Left hindlimb (tissue), 1 donor: ENCODE measurements at regions not wholly inside any gene's neighbourhood (a gene's known extent, or its start where the extent isn't known, plus 50 kb on each side); places are given as distances from the start of the nearest gene placed in this dataset.
A peak's percentile ranks its signal among the peaks of the same experiment; 100 is the strongest.
"Not testable (repeated sequence)": the region's sequence is repeated elsewhere in the genome, so short reads cannot be mapped to it uniquely, and the experiment has no call there.

Experiments
- DNase-seq: peaks from one replicate; pipeline ENCODE4 v3.0.0-alpha.2; 2018

DNA sequence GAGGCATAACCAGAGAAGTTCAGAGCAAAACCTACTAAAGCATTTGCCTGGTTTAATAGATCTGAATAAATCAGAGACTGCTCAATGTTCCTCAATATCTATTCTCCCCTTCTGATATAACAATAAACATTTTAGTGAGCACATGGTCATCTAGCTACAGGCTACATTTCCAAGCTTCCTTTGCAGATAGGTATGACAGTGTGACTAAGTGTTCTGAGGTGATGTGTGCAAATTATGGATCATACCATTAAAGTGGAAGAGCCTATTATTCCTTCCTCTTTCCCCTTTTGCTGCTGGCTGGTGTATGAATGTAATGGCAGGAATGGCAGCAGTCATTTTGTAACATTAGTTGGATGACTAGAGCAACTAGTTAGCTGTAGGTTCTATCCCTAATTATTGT, 285.8 kb upstream of the RASA1 start:
- DNase-seq: no peak

DNA sequence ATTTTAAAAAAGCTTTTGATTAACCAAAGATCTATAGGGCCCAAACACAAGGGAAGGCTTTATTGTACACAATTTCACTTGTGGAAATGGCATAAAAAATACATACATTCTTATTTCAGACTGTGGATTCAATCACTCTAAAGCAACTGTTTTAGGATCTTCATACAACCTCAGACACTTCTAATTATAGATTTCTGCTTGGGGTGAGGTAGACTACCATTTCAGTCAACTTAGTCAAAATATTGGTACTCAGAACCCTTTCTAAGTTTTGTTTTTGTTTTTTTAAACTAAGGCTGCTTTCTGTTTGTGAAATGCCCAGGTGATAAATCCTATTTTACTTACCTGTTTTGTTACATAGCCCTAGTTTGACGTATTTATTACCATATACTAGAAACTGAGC, 284.5 kb upstream of the RASA1 start:
- DNase-seq: no peak

DNA sequence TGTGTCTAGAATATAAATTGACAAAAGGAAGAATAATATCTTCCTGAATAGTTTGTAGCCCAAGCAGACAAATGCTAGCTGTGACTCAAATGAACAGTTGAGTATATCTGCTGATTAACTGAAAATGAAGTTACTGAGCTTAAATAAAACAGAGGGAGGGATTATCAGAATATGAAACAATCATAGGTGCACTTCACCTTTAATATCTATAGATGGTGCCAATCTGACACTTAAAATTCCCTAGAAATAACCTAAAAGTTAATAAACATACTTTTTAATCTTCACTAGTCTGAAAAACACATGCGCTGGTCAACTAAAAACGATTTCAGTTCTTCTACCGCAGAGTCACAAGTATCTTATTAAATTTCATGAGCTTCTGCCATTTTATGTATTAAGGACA, 280.8 kb upstream of the RASA1 start:
- DNase-seq: no peak

DNA sequence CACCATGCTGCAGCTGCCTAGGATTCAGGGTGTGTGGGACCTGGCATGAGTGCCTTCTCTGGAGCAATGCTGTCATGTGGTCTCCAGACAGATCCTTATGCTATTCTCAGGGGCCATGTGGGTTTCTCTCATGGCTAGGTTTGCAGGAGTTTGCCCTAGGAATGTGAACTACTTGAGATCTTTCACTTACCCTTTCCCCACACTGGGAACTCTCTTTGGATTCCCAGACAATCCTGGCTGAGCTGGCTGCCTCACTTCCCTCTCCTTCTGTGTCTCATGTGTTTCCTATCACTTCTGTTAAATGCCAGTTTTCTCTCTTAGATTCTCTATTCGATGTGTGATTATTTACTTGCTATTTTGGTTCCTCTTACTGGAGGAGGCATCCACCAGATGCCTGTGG, 270.2 kb upstream of the RASA1 start:
- DNase-seq: no peak

DNA sequence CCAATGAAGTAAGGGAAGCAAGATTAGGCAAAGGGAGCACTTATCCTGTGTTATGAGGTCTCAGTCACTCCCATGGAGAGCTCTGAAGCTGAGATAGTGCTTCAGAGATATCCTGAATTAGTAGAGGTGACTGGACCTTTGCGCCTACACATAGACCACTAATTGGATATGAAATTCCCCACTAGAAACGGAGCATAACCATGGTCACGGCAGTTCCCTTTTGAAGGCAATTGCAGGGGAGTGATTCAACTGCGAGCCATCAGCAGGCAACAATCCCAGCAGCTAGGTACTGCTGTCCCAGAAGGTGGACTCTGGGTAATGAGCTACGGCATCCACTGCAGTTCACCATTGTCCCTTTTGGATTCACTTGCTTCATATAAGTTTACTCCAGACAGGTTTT, 267.7 kb upstream of the RASA1 start:
- no peak for DNase-seq

DNA sequence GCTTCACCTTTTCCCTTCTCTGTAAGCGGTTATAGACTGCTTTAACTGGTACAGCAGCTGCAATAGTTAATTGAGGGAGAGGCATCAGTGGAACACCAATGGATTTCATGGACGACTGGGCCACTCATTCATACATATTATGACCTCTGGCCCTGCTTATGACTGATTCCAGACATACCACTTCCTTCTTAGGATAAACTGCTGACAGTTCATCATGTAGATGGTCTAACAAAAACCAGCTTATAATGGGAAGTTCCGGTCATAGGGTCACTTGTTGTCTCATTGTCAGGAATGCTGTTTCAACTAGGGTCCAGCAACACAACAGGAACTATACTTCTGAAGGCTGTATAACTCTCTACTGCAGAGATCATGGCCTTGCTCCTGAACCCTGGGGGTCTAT, 265.2 kb upstream of the RASA1 start:
- no peak for DNase-seq

DNA sequence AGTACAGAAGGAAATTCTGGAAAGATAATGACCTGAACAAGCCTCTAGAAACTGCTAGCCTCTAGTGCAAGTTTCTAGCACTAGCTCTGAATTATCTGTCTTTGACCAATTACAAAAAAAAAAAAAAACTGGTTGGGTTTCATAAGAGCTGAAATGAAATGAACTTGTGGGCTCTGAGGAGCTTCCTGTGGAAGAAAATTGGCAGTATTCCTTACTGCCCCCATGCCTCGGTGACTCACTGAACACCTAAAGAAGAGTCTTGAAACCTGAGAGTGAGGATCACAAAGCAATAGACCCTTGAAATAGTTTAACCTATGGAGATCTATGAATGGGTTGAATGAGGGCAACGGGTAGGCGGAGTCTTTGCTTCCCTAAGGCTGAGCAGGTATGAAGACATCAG, 263.6 kb upstream of the RASA1 start:
- no peak for DNase-seq

DNA sequence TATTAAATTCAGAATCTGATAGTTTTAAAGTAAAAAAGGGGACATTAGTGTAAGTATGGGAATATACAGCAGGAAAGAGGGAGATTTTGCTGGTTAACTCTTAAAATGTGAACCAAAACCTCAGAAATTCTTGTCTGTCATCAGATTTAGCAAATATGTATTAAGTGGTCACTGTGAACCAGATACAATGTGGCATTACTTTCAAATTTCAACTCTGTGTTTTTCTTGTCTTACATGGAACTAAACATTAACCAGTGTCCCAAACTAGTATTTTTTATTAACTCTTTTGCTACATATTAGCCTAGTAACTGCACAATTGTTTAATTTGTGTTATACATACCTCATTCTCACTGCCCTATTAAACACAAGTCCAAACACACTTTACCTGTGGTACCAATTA, 259.9 kb upstream of the RASA1 start:
- DNase-seq: no peak

DNA sequence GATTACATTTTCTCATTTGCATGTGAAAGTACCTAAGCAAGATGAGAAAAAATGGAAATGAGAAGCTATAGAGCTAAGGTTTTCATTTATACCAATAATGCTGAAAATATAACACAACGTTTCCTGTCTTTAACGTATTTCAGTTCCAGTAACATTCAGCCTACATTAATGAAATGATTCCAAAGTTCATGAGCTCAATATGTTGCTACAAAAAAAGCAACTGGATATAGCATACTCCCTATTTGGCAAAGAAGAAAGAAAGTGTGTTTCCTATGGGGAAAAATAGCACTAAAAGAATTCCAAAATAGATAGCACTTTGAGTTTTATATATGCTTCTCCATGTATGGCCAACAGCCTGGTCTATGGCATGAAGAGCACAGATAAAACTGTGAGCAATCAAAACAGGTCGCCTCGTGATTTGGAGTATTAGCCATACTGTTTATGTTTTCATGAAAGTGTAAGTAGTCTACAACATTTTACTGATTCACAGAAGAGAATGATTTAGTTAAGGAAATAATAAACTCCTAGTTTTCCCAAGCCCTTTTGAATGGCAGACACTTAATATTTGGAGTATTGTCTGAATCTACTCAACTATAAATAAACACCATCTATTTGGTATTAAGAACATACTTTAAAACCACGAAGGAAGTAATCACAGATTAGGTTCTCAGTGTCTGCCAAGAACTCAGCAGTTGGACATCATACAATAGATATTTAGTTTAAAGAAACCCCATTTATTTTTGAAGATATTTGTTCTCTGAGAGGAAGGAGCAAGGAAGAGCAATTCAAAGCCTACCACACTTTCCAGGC, 258.7 kb upstream of the RASA1 start:
- DNase-seq: no peak

DNA sequence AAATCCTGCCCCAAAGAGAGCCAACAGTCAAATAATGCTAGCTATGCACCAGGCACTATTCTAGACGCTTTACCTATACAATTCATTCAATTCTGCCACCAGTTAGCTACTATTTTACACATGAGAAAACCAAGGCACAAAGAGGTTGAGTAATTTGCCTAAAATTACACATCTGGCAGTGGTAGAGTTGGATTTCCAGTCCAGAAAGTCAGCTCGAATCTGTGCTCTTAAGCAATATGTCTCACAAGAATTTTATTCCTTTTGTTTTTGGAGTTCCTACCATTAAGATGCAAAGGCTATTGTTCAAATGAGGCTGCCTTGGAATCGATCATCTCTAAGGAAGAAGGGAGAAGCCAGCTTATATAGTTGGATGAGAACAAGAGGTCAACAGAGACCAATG, 256.9 kb upstream of the RASA1 start:
- no peak for DNase-seq

DNA sequence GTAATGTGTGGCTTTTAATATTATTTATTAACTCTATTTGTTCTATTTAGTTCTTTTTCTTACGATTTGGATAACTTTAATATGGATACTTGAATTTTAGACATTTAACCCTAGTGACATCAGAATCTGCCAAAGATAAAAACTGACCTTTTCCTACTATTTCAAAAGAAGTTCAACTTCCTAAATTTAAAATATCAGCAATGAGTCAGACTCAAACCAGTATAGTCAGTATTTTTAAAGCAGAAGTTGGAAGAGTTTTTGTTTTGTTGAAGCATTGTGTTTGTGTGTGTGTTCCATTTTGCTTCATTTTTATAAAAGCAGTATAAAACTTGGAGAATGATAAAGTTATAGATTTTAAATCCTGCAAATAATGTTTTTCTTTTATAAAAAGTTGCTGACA, 251.8 kb upstream of the RASA1 start:
- DNase-seq: no peak

DNA sequence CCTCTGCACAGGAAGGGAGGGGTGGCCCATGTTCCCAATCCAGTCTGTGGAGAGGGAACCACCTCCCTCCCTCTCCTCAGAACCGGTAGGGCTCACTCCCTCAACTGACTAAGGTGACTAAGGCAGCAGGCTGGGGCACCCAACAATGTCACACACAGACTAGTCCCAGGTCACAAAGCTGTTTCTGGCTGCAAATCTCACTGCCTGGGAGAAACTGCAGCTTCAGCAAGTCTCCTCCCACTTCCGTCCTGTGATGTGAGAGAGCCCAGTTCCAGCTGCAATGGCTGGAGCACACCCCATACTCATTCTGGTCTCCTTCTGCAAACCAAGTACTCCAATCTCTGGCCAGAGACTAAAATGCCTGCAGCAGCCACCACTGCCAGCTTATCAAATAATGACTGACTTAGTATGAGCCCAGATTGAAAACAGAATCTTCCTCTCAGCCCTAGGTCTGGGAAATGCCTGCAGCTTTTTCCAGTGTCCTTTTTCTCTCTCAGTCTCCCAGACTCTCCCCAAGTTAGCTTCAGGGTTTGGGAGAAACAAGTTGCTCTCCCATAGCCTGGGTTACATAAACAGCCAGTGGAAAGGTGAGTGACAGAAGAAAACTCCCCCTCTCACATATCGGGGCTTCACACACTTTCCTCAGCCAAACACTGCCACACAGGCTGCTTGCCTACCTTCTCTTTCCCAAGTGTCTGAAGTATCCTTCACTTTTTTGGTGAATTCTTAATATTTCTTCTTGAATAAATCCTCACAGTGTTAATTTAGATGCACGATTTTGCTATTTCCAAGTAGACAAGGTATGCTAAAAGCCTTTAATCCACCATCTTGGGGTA, 247.4 kb upstream of the RASA1 start:
- DNase-seq: peak; percentile 32

DNA sequence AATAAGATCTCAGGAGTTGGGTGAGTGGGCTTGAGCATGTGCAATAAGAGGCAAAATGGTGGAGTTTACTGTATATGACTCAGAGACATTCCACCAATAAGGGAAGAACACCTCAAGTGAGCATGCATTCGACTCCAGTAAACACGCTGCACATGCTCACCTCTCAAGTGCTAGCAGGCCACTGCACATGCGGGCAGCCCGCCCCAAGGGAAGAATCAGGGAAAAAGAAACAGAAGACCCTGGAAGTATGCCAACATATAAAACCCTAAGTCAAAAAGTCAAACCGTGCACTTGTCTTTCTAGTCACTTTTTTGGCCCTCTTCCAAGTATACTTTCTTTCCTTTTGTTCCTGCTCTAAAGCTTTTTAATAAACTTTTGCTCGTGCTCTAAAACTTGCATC, 245.3 kb upstream of the RASA1 start:
- DNase-seq: no peak

DNA sequence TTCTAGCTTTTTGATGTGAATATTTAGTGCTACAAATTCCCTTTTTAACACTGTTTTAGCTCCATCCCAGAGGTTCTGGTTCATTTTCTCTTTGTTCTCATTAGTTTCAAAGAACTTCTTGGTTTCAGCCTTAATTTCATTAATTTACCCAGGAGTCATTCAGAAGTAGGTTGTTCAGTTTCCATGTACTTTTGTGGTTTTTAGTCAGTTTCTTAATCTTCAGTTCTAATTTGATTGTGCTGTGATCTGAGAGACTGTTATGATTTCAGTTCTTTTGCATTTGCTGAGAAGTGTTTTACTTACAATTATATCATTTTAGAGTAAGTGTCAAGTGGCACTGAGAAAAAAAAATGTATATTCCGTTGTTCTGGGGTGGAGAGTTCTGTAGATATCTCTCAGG, 240.1 kb upstream of the RASA1 start:
- DNase-seq: no peak

DNA sequence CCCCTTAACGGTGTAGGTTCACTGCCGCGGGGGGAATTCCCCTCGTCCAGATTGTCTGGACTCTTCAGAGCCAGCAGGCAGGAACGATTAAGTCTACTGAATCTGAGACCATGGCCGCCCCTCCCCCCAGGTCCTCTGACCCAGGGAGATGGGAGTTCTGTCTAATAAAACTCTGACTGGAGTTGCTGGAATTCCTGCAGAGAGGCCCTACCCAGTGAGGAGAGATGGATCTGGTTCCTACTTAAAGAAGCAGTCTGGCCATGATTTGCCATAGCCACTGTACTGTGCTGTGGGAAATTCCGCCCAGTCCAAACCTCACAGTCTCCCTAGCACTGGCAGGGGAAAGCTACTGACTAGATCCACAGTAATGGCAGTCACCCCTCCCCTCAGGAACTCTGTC, 237.7 kb upstream of the RASA1 start:
- DNase-seq: no peak

DNA sequence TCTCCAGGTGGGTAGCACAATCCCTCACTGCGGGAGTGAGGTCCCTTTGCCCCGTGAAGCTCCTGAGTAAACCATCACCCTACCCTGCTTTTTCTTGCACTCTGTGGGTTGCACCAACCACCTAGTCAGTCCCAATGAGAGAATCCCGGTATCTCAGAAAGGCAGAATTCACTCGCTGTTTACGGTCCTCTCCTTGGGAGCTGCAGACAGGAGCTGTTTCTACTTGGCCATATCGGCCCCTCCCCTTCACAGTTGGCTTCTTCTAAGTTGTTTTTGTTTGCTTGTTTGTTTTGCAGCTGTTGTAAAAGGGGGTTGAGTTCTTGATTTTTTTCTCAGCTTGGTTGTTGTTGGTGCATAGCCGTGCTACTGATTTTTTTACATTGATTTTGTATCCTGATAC, 237.0 kb upstream of the RASA1 start:
- DNase-seq: no peak

DNA sequence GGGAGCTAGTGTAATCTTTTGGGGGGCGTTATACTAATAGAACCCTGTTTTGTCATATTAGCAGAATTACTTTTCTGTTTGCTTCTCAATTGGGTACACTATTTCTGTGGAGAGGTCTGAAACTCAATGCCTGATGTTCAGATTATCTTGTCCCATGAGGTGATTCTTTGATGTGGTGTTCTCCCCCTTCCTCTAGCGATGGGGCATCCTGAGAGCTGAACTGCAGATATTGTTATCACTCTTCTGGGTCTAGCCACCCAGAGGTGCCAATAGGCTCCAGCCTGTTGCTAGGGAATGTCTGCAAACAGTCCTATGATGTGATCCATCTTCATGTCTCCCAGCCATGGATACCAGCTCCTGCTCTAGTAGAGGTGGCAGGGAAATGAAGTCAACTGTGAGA, 233.1 kb upstream of the RASA1 start:
- DNase-seq: no peak

DNA sequence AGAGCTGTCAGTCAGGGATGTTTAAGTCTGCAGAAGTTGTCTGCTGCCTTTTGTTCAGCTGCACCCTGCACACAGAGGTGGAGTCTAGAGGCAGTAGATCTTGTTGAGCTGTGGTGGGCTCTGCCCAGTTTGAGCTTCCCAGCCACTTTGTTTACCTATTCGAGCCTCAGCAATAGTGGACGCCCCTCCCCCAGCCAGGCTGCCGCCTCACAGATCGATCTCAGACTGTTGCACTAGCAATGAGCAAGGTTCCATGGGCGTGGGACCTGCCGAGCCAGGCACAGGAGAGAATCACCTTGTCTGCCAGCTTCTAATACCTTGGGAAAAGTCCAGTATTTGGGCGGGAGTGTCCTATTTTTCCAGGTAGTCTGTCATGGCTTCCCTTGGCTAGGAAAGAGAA, 225.1 kb upstream of the RASA1 start:
- DNase-seq: no peak

DNA sequence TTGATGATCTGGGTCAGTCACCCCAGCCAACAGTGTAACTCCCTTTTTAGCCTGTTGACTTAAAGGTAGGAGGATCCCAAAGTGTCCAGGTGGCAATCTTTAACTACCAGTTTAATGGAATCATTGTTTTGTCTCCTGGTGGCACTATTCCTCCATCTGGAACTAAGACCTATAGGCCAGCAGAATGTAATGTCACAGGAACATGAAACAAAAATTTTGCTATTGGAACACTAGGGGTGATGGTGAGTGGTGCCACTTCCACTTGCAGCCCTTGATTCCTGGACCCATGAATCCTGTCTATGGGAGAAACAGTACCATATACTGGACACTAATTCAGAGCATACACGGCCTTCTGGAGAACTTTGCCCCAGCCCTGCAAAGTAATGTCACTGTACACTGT, 219.5 kb upstream of the RASA1 start:
- no peak for DNase-seq

DNA sequence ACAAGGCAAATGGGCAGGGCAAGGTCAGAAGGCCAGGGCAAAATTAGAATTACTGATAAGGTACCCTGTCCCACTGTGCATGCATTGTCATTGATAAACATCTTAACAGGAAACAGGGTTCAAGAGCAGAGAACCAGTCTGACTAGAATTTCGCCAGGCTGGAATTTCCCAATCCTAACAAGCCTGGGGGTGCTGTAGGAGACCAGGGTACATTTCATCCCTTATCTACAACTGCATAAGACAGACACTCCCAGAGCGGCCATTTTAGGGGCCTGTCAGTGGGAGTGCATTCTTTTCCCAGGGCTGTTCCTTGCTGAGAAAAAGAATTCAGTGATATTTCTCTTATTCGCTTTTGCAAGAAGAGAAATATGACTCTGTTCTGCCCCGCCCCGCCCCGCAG, 218.7 kb upstream of the RASA1 start:
- not testable (repeated sequence) for DNase-seq

DNA sequence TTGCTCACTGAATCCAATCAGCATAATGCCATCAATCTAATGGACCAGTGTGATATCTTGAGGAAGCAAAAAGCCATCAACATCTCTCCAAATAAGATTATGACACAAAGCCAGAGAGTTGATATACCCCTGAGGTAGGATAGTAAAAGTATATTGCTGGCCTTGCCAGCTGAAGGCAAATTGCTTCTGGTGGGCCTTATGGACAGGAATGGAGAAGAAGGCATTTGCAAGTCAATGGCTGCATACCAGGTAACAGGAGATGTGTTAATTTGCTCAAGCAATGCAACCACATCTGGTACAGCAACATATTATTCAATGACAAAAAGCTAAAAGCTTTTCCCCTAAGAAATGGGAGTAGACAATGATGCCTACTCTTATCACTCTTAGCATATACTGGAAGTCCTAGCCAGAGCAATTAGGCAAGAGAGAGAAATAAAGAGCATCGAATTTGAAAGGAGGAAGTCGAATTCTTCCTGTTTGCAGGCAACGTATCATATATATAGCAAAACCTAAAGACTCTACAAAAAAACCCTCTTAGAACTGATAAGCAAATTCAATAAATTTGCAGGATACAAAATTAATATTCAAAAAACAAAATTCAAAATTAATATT, 216.1 kb upstream of the RASA1 start:
- DNase-seq: no peak

DNA sequence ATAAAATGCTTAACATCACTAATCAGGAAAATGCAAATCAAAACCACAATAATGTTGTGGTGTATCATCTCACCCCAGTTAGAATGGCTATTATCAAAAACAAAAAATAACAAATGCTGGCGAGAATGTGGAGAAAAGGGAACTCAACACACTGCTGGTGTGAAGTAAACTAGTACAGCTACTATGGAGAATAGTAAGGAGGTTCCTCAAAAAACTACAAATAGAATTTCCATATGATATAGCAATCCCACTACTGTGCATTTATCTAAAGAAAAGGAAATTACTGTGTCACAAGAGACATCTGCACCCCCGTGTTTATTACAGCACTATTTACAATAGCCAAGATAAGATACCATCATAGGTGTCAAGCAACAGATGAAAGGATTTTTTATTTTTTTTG, 214.5 kb upstream of the RASA1 start:
- no peak for DNase-seq

DNA sequence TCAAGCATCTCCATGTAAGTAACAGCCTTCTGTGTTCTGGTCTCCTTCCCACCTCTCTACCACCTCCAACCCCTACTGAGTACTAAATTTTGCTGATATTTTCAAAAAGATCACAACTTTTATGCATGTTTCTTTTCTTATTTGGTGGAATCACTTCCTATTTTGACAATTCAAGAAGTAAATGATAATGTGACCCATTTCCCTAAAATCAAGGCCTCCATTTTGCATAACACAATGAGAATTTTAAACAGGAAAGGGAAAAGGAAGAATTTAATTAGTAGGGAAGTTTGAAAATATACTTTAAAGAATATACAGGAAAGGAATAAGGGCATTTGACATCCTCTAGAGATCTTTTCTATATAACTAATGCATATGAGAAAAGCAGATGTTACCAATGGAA, 212.9 kb upstream of the RASA1 start:
- DNase-seq: no peak

DNA sequence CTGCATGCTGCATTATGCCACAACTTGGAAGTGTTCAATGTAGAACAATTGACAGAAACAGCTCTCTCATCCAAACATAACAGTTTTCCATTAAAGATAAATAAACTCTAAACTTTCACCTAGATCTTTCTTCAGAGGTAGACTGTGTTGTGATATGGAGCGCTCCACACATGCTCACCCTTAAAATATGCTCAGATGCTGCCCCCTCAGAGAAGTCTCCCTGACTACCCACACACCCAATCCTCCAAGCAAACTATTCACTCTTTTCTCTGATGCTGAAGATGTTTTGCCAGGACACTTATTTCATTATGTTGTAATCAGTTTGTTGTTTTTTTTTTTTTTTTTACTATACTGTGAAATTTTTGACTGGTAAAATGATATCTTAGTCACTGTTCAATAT, 206.6 kb upstream of the RASA1 start:
- no peak for DNase-seq
